GM23338 (cell line): ENCODE measurements at regions not wholly inside any gene's neighbourhood (a gene's known extent, or its start where the extent isn't known, plus 50 kb on each side); places are given as distances from the start of the nearest gene placed in this dataset.

Source experiments
- CTCF ChIP-seq, 2 experiments: fragments of 200-600 bp in 1 of 2; sonication (generic) in 1 of 2; conservative IDR thresholded peaks; 2 replicates each; pipeline versions ENCODE4 v1.5.1 to v1.6.1; 2016 to 2017; ENCODE audit warnings: antibody characterized with exemption in 2 of 2, low read depth in 2 of 2, mild to moderate bottlenecking in 2 of 2, moderate library complexity in 1 of 2
- EZH2 ChIP-seq: fragments of 200-600 bp; sonication (generic); IDR thresholded peaks from one replicate; pipeline ENCODE4 v1.8.0; 2017; ENCODE audit warnings: antibody characterized with exemption, mild to moderate bottlenecking, low read depth; ENCODE audit not compliant: unreplicated experiment
- EZH2phosphoT487 ChIP-seq: fragments of 200-600 bp; sonication (generic); IDR thresholded peaks from one replicate; pipeline ENCODE4 v1.8.1; 2018; ENCODE audit warnings: antibody characterized with exemption; ENCODE audit not compliant: unreplicated experiment
- POLR2AphosphoS5 ChIP-seq: IDR thresholded peaks from 2 replicates; pipeline ENCODE4 v1.6.1; 2016; ENCODE audit warnings: antibody characterized with exemption, low read depth
- REST ChIP-seq: IDR thresholded peaks from one replicate; pipeline ENCODE4 v1.6.1; 2018; ENCODE audit warnings: antibody characterized with exemption; ENCODE audit not compliant: unreplicated experiment

DNA sequence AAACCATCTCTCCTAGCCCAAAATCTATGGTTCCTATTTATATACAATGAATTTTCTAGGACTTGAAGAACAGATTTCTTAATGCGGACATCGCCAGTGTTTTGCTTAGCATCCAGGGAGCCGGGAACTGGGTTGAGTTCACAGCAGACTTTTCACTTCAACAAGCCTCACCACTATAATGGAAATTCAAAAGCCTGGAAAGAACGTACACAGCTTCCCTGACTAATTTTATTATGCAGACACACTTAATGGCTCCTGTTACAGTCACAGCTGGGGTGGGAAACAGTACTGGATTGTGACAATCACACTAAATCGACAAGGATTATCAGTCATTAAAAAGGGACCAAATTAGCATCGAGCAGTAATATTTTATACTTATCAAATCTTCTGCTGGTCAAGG is 129.2 kb upstream of the BNIP2 start:
- TF ChIP-seq REST (no peak), POLR2AphosphoS5 (no peak), CTCF (conservative IDR thresholded peaks at IDR 0.05; ENCODE audit: low read depth in 2 of 2) (no peak), EZH2 (no peak), EZH2phosphoT487 (no peak)
